Type B pancreatic cell (in vitro differentiated cells): ENCODE measurements at regions not wholly inside any gene's neighbourhood (a gene's known extent, or its start where the extent isn't known, plus 50 kb on each side); places are given as distances from the start of the nearest gene placed in this dataset.

ENCODE experiments used
- DNase-seq: peaks from one replicate; pipeline ENCODE4 v3.0.0; 2021; ENCODE audit warnings: mixed read lengths; ENCODE audit not compliant: unreplicated experiment; ENCODE audit errors: extremely low spot score
- H3K27ac Mint-ChIP-seq: 2 replicates; pipeline ENCODE4 v1.8.0; 2021; ENCODE audit warnings: mild to moderate bottlenecking, mixed read lengths
- H3K27me3 Mint-ChIP-seq: 2 replicates; pipeline ENCODE4 v1.8.0; 2021; ENCODE audit warnings: mixed read lengths
- H3K36me3 Mint-ChIP-seq: 2 replicates; pipeline ENCODE4 v1.8.0; 2021; ENCODE audit warnings: mixed read lengths
- H3K4me1 Mint-ChIP-seq: one replicate; pipeline ENCODE4 v1.8.0; 2021; ENCODE audit warnings: mixed read lengths; ENCODE audit not compliant: unreplicated experiment
- H3K4me3 Mint-ChIP-seq: 2 replicates; pipeline ENCODE4 v1.8.0; 2021; ENCODE audit warnings: mild to moderate bottlenecking, mixed read lengths
- H3K9me3 Mint-ChIP-seq: 2 replicates; pipeline ENCODE4 v1.8.0; 2021; ENCODE audit warnings: mixed read lengths
- TF ChIP-seq, protein P1 (sequence below): fragments of 200-600 bp; sonication (generic); conservative IDR thresholded peaks from 2 replicates; pipeline ENCODE4 v1.5.0; 2021; ENCODE audit warnings: antibody characterized with exemption, mild to moderate bottlenecking

DNA sequence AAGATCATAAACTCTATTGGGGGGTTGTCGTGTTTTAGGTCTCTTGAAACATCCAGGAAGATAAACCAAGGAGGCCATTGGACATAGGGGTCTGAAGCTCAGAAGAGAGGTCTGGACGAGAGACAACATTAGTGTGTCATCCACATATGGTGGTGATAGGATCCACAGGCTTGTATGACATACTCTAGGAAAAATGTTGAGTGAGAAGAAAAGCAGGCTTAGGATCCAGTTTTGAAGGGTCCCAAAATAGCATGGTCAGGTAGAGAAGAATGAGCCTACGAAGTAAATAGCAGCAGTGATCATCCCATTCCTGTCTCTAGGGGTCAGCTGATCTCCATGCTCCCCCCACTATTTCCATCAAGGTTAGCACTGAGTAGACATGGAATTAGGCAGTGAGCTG lies 166.8 kb downstream of the ANKRD30B start:
- no peak for DNase-seq
- Mint-ChIP-seq H3K27me3 (no peaks in the 10 kb centered on the region), H3K4me1 (no peaks in the 10 kb centered on the region), H3K36me3 (no peaks in the 10 kb centered on the region), H3K27ac (no peak overlapping the region), H3K4me3 (no peak overlapping the region), H3K9me3 (peaks cover 5% of the 10 kb centered on the region)
- TF ChIP-seq, protein P1, sequence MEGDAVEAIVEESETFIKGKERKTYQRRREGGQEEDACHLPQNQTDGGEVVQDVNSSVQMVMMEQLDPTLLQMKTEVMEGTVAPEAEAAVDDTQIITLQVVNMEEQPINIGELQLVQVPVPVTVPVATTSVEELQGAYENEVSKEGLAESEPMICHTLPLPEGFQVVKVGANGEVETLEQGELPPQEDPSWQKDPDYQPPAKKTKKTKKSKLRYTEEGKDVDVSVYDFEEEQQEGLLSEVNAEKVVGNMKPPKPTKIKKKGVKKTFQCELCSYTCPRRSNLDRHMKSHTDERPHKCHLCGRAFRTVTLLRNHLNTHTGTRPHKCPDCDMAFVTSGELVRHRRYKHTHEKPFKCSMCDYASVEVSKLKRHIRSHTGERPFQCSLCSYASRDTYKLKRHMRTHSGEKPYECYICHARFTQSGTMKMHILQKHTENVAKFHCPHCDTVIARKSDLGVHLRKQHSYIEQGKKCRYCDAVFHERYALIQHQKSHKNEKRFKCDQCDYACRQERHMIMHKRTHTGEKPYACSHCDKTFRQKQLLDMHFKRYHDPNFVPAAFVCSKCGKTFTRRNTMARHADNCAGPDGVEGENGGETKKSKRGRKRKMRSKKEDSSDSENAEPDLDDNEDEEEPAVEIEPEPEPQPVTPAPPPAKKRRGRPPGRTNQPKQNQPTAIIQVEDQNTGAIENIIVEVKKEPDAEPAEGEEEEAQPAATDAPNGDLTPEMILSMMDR, result no peak

DNA sequence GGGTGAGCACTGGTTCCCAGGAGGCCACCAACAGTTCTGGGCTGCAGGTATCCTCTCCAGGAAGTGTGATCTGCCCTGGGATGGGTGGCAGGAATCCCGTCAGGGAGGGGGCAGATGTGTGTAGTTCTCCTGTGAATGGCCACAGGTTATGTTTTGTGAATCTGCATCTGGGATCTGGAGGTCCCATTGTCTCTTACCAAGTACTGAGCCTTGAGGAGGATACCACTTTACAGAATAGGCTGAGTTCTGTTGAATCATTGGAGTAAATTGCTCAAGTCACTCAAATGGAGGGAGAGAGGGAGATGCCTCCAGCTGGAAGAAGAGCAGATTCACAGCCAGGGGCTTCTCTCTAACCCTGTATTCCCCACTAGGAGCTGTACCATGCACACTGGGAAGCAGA lies 168.2 kb downstream of the ANKRD30B start:
- DNase-seq, result no peak
- Mint-ChIP-seq H3K9me3 (peaks cover 11% of the 10 kb centered on the region), H3K27me3 (no peaks in the 10 kb centered on the region), H3K27ac (no peak overlapping the region), H3K36me3 (no peaks in the 10 kb centered on the region), H3K4me1 (no peaks in the 10 kb centered on the region), H3K4me3 (no peak overlapping the region)
- TF ChIP-seq, protein P1, result no peak

DNA sequence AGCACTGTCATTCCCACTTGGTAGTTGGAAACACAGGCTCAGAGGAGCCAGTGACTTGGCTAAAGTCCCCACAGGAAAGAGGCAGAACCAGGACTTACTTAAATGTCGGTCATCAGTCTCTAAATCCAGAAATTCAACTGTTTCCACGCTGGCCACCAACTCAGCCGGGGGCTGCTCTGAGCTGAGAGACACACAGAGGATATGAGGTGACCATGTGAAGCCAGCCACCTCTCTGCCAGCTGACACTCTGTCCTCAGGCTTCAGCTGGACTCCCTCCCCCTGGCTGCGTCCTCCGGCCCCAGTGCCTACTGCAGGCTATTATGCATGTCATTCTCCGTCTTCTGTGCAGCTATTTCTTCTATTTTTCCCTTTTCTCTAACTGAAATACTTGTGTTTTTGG lies 168.9 kb downstream of the ANKRD30B start:
- no peaks in the 10 kb centered on the region for H3K36me3 Mint-ChIP-seq
- H3K9me3 Mint-ChIP-seq, result peaks cover 12% of the 10 kb centered on the region
- TF ChIP-seq, protein P1, result no peak
- H3K27ac Mint-ChIP-seq, result no peak overlapping the region
- no peaks in the 10 kb centered on the region for H3K4me1 Mint-ChIP-seq
- no peaks in the 10 kb centered on the region for H3K27me3 Mint-ChIP-seq
- H3K4me3 Mint-ChIP-seq, result no peak overlapping the region
- no peak for DNase-seq

DNA sequence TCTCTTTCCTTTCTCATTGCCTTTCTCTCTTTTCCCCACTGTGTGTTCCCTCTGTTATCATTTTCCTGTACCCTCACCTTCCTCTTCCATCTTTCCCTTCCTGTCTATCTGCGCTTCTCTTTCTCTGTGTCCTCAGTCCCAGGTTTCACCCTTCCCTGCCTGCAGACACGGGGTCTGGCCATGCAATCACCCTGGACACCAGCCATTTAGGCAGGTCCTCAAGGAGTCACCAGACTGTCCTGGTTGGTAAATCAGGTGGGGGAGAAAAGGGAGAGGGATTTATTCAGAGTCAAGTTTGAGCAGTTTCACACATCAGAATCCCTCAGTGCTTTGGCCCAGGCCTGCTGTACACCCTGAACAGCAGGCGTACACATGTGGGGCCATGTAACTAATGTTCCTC lies 169.3 kb downstream of the ANKRD30B start:
- Mint-ChIP-seq H3K27ac (no peak overlapping the region), H3K9me3 (peaks cover 9% of the 10 kb centered on the region), H3K4me3 (no peak overlapping the region), H3K27me3 (no peaks in the 10 kb centered on the region), H3K4me1 (no peaks in the 10 kb centered on the region), H3K36me3 (no peaks in the 10 kb centered on the region)
- DNase-seq, result no peak
- TF ChIP-seq, protein P1, result no peak

- peaks cover 7% of the 10 kb centered on the region for H3K9me3 Mint-ChIP-seq
- H3K27me3 Mint-ChIP-seq, result no peaks in the 10 kb centered on the region
- H3K27ac Mint-ChIP-seq, result no peak overlapping the region
- no peak for DNase-seq
- no peaks in the 10 kb centered on the region for H3K36me3 Mint-ChIP-seq
- no peaks in the 10 kb centered on the region for H3K4me1 Mint-ChIP-seq
- no peak overlapping the region for H3K4me3 Mint-ChIP-seq
- TF ChIP-seq, protein P1, result no peak
Measured at GRCh38 chr18:14919666-14920065, 171.7 kb downstream of the ANKRD30B start.

DNA sequence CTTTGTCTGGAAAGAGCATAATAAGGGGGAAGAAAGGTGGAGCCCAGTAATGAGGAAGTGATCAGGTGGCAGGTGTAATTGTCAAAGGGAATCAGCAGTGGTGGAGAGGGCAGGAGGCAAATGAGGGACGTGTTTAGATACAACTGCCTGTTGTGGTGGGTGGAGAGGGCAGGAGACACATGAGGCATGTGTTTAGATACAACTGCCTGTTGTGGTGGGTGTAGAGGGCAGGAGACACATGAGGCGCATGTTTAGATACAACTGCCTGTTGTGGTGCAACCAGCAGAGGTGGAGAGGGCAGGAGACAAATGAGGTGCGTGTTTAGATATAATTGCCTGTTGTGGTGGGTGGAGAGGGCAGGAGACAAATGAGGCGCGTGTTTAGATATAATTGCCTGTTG lies 173.1 kb downstream of the ANKRD30B start:
- DNase-seq, result no peak
- TF ChIP-seq, protein P1, result no peak
- H3K9me3 Mint-ChIP-seq, result peaks cover 7% of the 10 kb centered on the region
- no peak overlapping the region for H3K4me3 Mint-ChIP-seq
- H3K36me3 Mint-ChIP-seq, result no peaks in the 10 kb centered on the region
- H3K27ac Mint-ChIP-seq, result no peak overlapping the region
- no peaks in the 10 kb centered on the region for H3K27me3 Mint-ChIP-seq
- H3K4me1 Mint-ChIP-seq, result no peaks in the 10 kb centered on the region
